NCI-H69 (cell line): ENCODE measurements at regions not wholly inside any gene's neighbourhood (a gene's known extent, or its start where the extent isn't known, plus 50 kb on each side); places are given as distances from the start of the nearest gene placed in this dataset.
"Not testable (repeated sequence)": the region's sequence is repeated elsewhere in the genome, so short reads cannot be mapped to it uniquely, and the experiment has no call there.

ENCODE experiments used
- DNase-seq: peaks from one replicate; lab custom pipeline; 2025; lab: John Stamatoyannopoulos, UW

- DNase-seq, result no peak
Measured at GRCh38 chr3:95775486-95776094, 1038.8 kb upstream of the EPHA6 start.

- DNase-seq, result no peak
Measured at GRCh38 chr3:95781598-95781997, 1032.8 kb upstream of the EPHA6 start.

- no peak for DNase-seq
Measured at GRCh38 chr3:95789111-95789510, 1025.3 kb upstream of the EPHA6 start.

GRCh38 chr3:95797081-95797480, 1017.3 kb upstream of the EPHA6 start:
- DNase-seq, result no peak

- no peak for DNase-seq
Measured at GRCh38 chr3:95798628-95799027, 1015.8 kb upstream of the EPHA6 start.

GRCh38 chr3:95810462-95810861, 1003.9 kb upstream of the EPHA6 start:
- no peak for DNase-seq

GRCh38 chr3:95813244-95813643, 1001.1 kb upstream of the EPHA6 start:
- no peak for DNase-seq

- DNase-seq, result no peak
Measured at GRCh38 chr3:95815828-95816227, 998.6 kb upstream of the EPHA6 start.

GRCh38 chr3:95826419-95826818, 988.0 kb upstream of the EPHA6 start:
- DNase-seq, result no peak

GRCh38 chr3:95832146-95832545, 982.2 kb upstream of the EPHA6 start:
- DNase-seq, result peak; percentile 3

- DNase-seq, result not testable (repeated sequence)
Measured at GRCh38 chr3:95860628-95861027, 953.8 kb upstream of the EPHA6 start.

GRCh38 chr3:95883801-95884200, 930.6 kb upstream of the EPHA6 start:
- DNase-seq, result no peak

GRCh38 chr3:95886616-95887015, 927.8 kb upstream of the EPHA6 start:
- no peak for DNase-seq

- DNase-seq, result no peak
Measured at GRCh38 chr3:95887114-95887513, 927.3 kb upstream of the EPHA6 start.

- no peak for DNase-seq
Measured at GRCh38 chr3:95894820-95895219, 919.6 kb upstream of the EPHA6 start.

- DNase-seq, result no peak
Measured at GRCh38 chr3:95899494-95899893, 914.9 kb upstream of the EPHA6 start.

GRCh38 chr3:95899911-95900310, 914.5 kb upstream of the EPHA6 start:
- DNase-seq, result no peak

GRCh38 chr3:95901948-95902347, 912.4 kb upstream of the EPHA6 start:
- DNase-seq, result no peak

- DNase-seq, result no peak
Measured at GRCh38 chr3:95905182-95905581, 909.2 kb upstream of the EPHA6 start.

GRCh38 chr3:95911767-95912166, 902.6 kb upstream of the EPHA6 start:
- no peak for DNase-seq

- no peak for DNase-seq
Measured at GRCh38 chr3:95923496-95924210, 890.7 kb upstream of the EPHA6 start.

GRCh38 chr3:95926904-95927501, 887.4 kb upstream of the EPHA6 start:
- no peak for DNase-seq

GRCh38 chr3:95934181-95934580, 880.2 kb upstream of the EPHA6 start:
- DNase-seq, result no peak
